HL-60 (cell line): ENCODE measurements at regions not wholly inside any gene's neighbourhood (a gene's known extent, or its start where the extent isn't known, plus 50 kb on each side); places are given as distances from the start of the nearest gene placed in this dataset.

Experiments used
- CTCF ChIP-seq: IDR thresholded peaks from one replicate; pipeline ENCODE4 v1.5.1; 2011; ENCODE audit warnings: low read length, control low read depth, inconsistent platforms; ENCODE audit not compliant: insufficient read depth
- TF ChIP-seq, protein P1 (sequence below): IDR thresholded peaks from 2 replicates; pipeline ENCODE4 v1.6.1; 2012; ENCODE audit warnings: low read depth; ENCODE audit not compliant: insufficient replicate concordance

GRCh38 chr10:107733328-107734130 is 569.0 kb upstream of the SORCS1 start:
- no peak for TF ChIP-seq CTCF
- TF ChIP-seq, protein P1, sequence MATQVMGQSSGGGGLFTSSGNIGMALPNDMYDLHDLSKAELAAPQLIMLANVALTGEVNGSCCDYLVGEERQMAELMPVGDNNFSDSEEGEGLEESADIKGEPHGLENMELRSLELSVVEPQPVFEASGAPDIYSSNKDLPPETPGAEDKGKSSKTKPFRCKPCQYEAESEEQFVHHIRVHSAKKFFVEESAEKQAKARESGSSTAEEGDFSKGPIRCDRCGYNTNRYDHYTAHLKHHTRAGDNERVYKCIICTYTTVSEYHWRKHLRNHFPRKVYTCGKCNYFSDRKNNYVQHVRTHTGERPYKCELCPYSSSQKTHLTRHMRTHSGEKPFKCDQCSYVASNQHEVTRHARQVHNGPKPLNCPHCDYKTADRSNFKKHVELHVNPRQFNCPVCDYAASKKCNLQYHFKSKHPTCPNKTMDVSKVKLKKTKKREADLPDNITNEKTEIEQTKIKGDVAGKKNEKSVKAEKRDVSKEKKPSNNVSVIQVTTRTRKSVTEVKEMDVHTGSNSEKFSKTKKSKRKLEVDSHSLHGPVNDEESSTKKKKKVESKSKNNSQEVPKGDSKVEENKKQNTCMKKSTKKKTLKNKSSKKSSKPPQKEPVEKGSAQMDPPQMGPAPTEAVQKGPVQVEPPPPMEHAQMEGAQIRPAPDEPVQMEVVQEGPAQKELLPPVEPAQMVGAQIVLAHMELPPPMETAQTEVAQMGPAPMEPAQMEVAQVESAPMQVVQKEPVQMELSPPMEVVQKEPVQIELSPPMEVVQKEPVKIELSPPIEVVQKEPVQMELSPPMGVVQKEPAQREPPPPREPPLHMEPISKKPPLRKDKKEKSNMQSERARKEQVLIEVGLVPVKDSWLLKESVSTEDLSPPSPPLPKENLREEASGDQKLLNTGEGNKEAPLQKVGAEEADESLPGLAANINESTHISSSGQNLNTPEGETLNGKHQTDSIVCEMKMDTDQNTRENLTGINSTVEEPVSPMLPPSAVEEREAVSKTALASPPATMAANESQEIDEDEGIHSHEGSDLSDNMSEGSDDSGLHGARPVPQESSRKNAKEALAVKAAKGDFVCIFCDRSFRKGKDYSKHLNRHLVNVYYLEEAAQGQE, result no peak
